CD14-positive monocyte (primary cell): ENCODE measurements at regions not wholly inside any gene's neighbourhood (a gene's known extent, or its start where the extent isn't known, plus 50 kb on each side); places are given as distances from the start of the nearest gene placed in this dataset.

Experiments used
- DNase-seq, 3 donors: peaks; one replicate each; pipeline ENCODE4 v3.0.0-alpha.2; 2011 to 2022
- H2AFZ ChIP-seq: 2 replicates; pipeline ENCODE4 v1.6.0; 2012; ENCODE audit warnings: mild to moderate bottlenecking, low read depth, low read length, inconsistent platforms; ENCODE audit not compliant: insufficient read depth, poor library complexity, severe bottlenecking
- H3K27ac ChIP-seq, 2 donors: 1 replicate in 1 of 2; 2 replicates in 1 of 2; pipeline ENCODE4 v1.5.1; 2012 to 2013; ENCODE audit warnings: low read length in 2 of 2, control low read depth in 1 of 2, inconsistent platforms in 1 of 2, low read depth in 1 of 2, mild to moderate bottlenecking in 1 of 2
- H3K27me3 ChIP-seq, 2 donors: one replicate each; pipeline versions ENCODE4 v1.6.0 to v1.6.1; 2011 to 2013; ENCODE audit warnings: low read length in 2 of 2; ENCODE audit not compliant: control insufficient read depth in 2 of 2, insufficient read depth in 2 of 2
- H3K36me3 ChIP-seq, 2 donors: replicated peaks in 1 of 2; 1 replicate in 1 of 2; 2 replicates in 1 of 2; pipeline versions ENCODE4 v1.5.1 to v1.6.1; 2012 to 2013; ENCODE audit warnings: low read length in 2 of 2, control low read depth in 1 of 2, inconsistent platforms in 1 of 2, mild to moderate bottlenecking in 1 of 2; ENCODE audit not compliant: insufficient read depth in 2 of 2, control insufficient read depth in 1 of 2
- H3K4me1 ChIP-seq, 2 donors: 1 replicate in 1 of 2; 2 replicates in 1 of 2; pipeline versions ENCODE4 v1.5.1 to v1.6.1; 2012 to 2013; ENCODE audit warnings: low read length in 2 of 2, control low read depth in 1 of 2, inconsistent platforms in 1 of 2, mild to moderate bottlenecking in 1 of 2, moderate library complexity in 1 of 2; ENCODE audit not compliant: insufficient read depth in 2 of 2, control insufficient read depth in 1 of 2
- H3K4me2 ChIP-seq: replicated peaks from 2 replicates; pipeline ENCODE3; 2012; ENCODE audit warnings: low read length, moderate library complexity, mild to moderate bottlenecking; ENCODE audit not compliant: poor library complexity, severe bottlenecking; ENCODE audit errors: extremely low read depth
- H3K4me3 ChIP-seq, 3 experiments: fragments of 200-600 bp in 1 of 3; sonication (generic) in 1 of 3; replicated peaks in 1 of 3; 1 replicate in 2 of 3; 2 replicates in 1 of 3; pipeline ENCODE4 v1.5.1; 2011 to 2013; ENCODE audit warnings: low read length in 3 of 3, mild to moderate bottlenecking in 3 of 3, control low read depth in 2 of 3, low read depth in 2 of 3, inconsistent platforms in 1 of 3, moderate library complexity in 1 of 3
- H3K79me2 ChIP-seq: 2 replicates; pipeline ENCODE4 v1.6.0; 2012; ENCODE audit warnings: mild to moderate bottlenecking, control low read depth, inconsistent platforms, low read length, moderate library complexity; ENCODE audit not compliant: insufficient read depth
- H3K9ac ChIP-seq: 2 replicates; pipeline ENCODE4 v1.6.0; 2017; ENCODE audit warnings: low read length, mild to moderate bottlenecking; ENCODE audit not compliant: insufficient read depth, poor library complexity, severe bottlenecking
- H3K9me3 ChIP-seq, 2 donors: replicated peaks in 1 of 2; 1 replicate in 1 of 2; 2 replicates in 1 of 2; pipeline versions ENCODE4 v1.5.1 to v1.6.1; 2012 to 2013; ENCODE audit warnings: low read length in 2 of 2, control low read depth in 1 of 2; ENCODE audit not compliant: control insufficient read depth in 1 of 2, insufficient read depth in 1 of 2
- H4K20me1 ChIP-seq: 2 replicates; pipeline ENCODE4 v1.6.0; 2012; ENCODE audit warnings: mild to moderate bottlenecking, low read length, control low read depth, moderate library complexity; ENCODE audit not compliant: insufficient read depth
- H3K27ac Mint-ChIP-seq, 7 donors: one replicate each; pipeline ENCODE4 v1.8.0; 2020; ENCODE audit warnings: mild to moderate bottlenecking in 7 of 7, mixed read lengths in 7 of 7, moderate library complexity in 6 of 7, inconsistent platforms in 2 of 7
- H3K27me3 Mint-ChIP-seq, 3 donors: one replicate each; pipeline ENCODE4 v1.8.0; 2021 to 2022; ENCODE audit warnings: low read depth in 3 of 3, mild to moderate bottlenecking in 3 of 3, mixed read lengths in 3 of 3, moderate library complexity in 3 of 3, inconsistent platforms in 1 of 3
- H3K36me3 Mint-ChIP-seq, 2 donors: one replicate each; pipeline ENCODE4 v1.8.0; 2020; ENCODE audit warnings: mixed read lengths in 2 of 2, inconsistent platforms in 1 of 2, mild to moderate bottlenecking in 1 of 2
- H3K4me1 Mint-ChIP-seq: one replicate; pipeline ENCODE4 v1.8.0; 2020; ENCODE audit warnings: mild to moderate bottlenecking, mixed read lengths
- H3K4me3 Mint-ChIP-seq, 2 donors: one replicate each; pipeline ENCODE4 v1.8.0; 2020; ENCODE audit warnings: mild to moderate bottlenecking in 2 of 2, mixed read lengths in 2 of 2, moderate library complexity in 1 of 2
- H3K9me3 Mint-ChIP-seq, 7 donors: one replicate each; pipeline ENCODE4 v1.8.0; 2020 to 2022; ENCODE audit warnings: mixed read lengths in 7 of 7, mild to moderate bottlenecking in 6 of 7, moderate library complexity in 6 of 7, inconsistent platforms in 2 of 7
- whole genome bisulfite sequencing: methylation state at CpG from one replicate; pipeline ENCODE4 v1.1.5; 2013; ENCODE audit warnings: missing lambda C conversion rate; ENCODE audit not compliant: insufficient coverage; 5-methylcytosine and 5-hydroxymethylcytosine counted together
- intact Hi-C, 2 donors: fragments of 100-400 bp; cut with micrococcal nuclease; formaldehyde crosslinking; loops; one replicate each; pipeline versions ENCODE4 v1.15.0 to v1.15.1; 2023
- TF ChIP-seq, protein P1 (sequence below): fragments of 200-600 bp; IDR thresholded peaks from one replicate; pipeline ENCODE4 v1.8.0; 2022; ENCODE audit warnings: antibody characterized with exemption, mild to moderate bottlenecking

- TF ChIP-seq, protein P1, sequence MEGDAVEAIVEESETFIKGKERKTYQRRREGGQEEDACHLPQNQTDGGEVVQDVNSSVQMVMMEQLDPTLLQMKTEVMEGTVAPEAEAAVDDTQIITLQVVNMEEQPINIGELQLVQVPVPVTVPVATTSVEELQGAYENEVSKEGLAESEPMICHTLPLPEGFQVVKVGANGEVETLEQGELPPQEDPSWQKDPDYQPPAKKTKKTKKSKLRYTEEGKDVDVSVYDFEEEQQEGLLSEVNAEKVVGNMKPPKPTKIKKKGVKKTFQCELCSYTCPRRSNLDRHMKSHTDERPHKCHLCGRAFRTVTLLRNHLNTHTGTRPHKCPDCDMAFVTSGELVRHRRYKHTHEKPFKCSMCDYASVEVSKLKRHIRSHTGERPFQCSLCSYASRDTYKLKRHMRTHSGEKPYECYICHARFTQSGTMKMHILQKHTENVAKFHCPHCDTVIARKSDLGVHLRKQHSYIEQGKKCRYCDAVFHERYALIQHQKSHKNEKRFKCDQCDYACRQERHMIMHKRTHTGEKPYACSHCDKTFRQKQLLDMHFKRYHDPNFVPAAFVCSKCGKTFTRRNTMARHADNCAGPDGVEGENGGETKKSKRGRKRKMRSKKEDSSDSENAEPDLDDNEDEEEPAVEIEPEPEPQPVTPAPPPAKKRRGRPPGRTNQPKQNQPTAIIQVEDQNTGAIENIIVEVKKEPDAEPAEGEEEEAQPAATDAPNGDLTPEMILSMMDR: no peak
- H3K4me3 ChIP-seq: no peak overlapping the region
- Mint-ChIP-seq H3K36me3 (no peaks in the 10 kb centered on the region), H3K4me3 (no peak overlapping the region), H3K4me1 (no peaks in the 10 kb centered on the region), H3K27me3 (peaks cover 0 to 3% (median 3%) of the 10 kb centered on the region in 3 donors), H3K27ac (no peak overlapping the region), H3K9me3 (peaks cover 0 to 12% (median 10%) of the 10 kb centered on the region in 7 donors)
- no peak for DNase-seq
- H3K27ac ChIP-seq: no peak overlapping the region
- no peaks in the 10 kb centered on the region for H3K4me1 ChIP-seq
- no peak overlapping the region for H2AFZ ChIP-seq
- WGBS: 75% methylated on average over 1 of the region's 1 CpG
- H3K79me2 ChIP-seq: no peaks in the 10 kb centered on the region
- no peaks in the 10 kb centered on the region for H3K27me3 ChIP-seq
- H4K20me1 ChIP-seq: no peaks in the 10 kb centered on the region
- H3K9me3 ChIP-seq: peaks cover 0 to 9% of the 10 kb centered on the region in 2 donors
- no peak overlapping the region for H3K4me2 ChIP-seq
- H3K9ac ChIP-seq: no peak overlapping the region
- intact Hi-C loops: no loop called here
- H3K36me3 ChIP-seq: no peaks in the 10 kb centered on the region
Measured at GRCh38 chr7:131900785-131901287, 344.4 kb upstream of the PODXL start.

- H3K27me3 Mint-ChIP-seq: peaks cover 0 to 2% (median 1%) of the 10 kb centered on the region in 3 donors
- Histone ChIP-seq H3K9me3 (peaks cover 0 to 9% of the 10 kb centered on the region in 2 donors), H2AFZ (no peak overlapping the region), H3K9ac (no peak overlapping the region), H3K27ac (no peak overlapping the region), H3K4me2 (no peak overlapping the region), H3K36me3 (no peaks in the 10 kb centered on the region), H3K27me3 (no peaks in the 10 kb centered on the region), H3K4me1 (no peaks in the 10 kb centered on the region), H3K79me2 (no peaks in the 10 kb centered on the region), H3K4me3 (no peak overlapping the region), H4K20me1 (no peaks in the 10 kb centered on the region)
- no peak for DNase-seq
- H3K4me1 Mint-ChIP-seq: no peaks in the 10 kb centered on the region
- peak overlapping the region in 1 of 7 donors; percentile 33 for H3K27ac Mint-ChIP-seq
- intact Hi-C loops: no loop called here
- H3K36me3 Mint-ChIP-seq: no peaks in the 10 kb centered on the region
- WGBS: 94% methylated on average over 2 of the region's 4 CpGs
- peaks cover 0 to 12% (median 10%) of the 10 kb centered on the region in 7 donors for H3K9me3 Mint-ChIP-seq
- TF ChIP-seq, protein P1: no peak
- H3K4me3 Mint-ChIP-seq: no peak overlapping the region
Measured at GRCh38 chr7:131899271-131900030, 343.0 kb upstream of the PODXL start.
